Stimulated activated CD8-positive, alpha-beta memory T cell treated with anti-CD3 and anti-CD28 coated beads, Interleukin-4, amount 100 ng/mL, for 48 hours (primary cell): ENCODE measurements at regions not wholly inside any gene's neighbourhood (a gene's known extent, or its start where the extent isn't known, plus 50 kb on each side); places are given as distances from the start of the nearest gene placed in this dataset.

Experiments
- DNase-seq: peaks from one replicate; pipeline ENCODE4 v3.0.0-alpha.2; 2020

- DNase-seq, result no peak
These were observed 468.2 kb upstream of the KIF2A start for GRCh38 chr5:61837788-61838187.

- DNase-seq, result no peak
These were observed 465.6 kb upstream of the KIF2A start for GRCh38 chr5:61840361-61840760.

- DNase-seq, result no peak
These were observed 463.2 kb upstream of the KIF2A start for GRCh38 chr5:61842840-61843239.

GRCh38 chr5:61850696-61851095 is 455.3 kb upstream of the KIF2A start:
- DNase-seq, result no peak

- no peak for DNase-seq
These were observed 451.5 kb upstream of the KIF2A start for GRCh38 chr5:61854531-61854930.

- no peak for DNase-seq
These were observed 445.0 kb upstream of the KIF2A start for GRCh38 chr5:61860978-61861377.

- no peak for DNase-seq
These were observed 439.1 kb upstream of the KIF2A start for GRCh38 chr5:61866930-61867329.

GRCh38 chr5:61869333-61869732 is 436.7 kb upstream of the KIF2A start:
- DNase-seq, result no peak

- DNase-seq, result no peak
These were observed 427.5 kb upstream of the KIF2A start for GRCh38 chr5:61878471-61878870.

- no peak for DNase-seq
These were observed 424.1 kb upstream of the KIF2A start for GRCh38 chr5:61881821-61882487.

GRCh38 chr5:61882901-61883500 is 423.0 kb upstream of the KIF2A start:
- DNase-seq, result no peak

GRCh38 chr5:61884252-61884855 is 421.7 kb upstream of the KIF2A start:
- DNase-seq, result no peak

- DNase-seq, result no peak
These were observed 419.8 kb upstream of the KIF2A start for GRCh38 chr5:61886214-61886613.

GRCh38 chr5:61887271-61887670 is 418.7 kb upstream of the KIF2A start:
- DNase-seq, result no peak

GRCh38 chr5:61894046-61894445 is 412.0 kb upstream of the KIF2A start:
- DNase-seq, result no peak

GRCh38 chr5:61896811-61897210 is 409.2 kb upstream of the KIF2A start:
- DNase-seq, result no peak

- DNase-seq, result no peak
These were observed 408.8 kb upstream of the KIF2A start for GRCh38 chr5:61897251-61897650.

GRCh38 chr5:61901997-61902396 is 404.0 kb upstream of the KIF2A start:
- no peak for DNase-seq

GRCh38 chr5:61904730-61905129 is 401.3 kb upstream of the KIF2A start:
- DNase-seq, result no peak

- no peak for DNase-seq
These were observed 400.4 kb upstream of the KIF2A start for GRCh38 chr5:61905613-61906012.

GRCh38 chr5:61906820-61907219 is 399.2 kb upstream of the KIF2A start:
- no peak for DNase-seq

GRCh38 chr5:61907995-61908394 is 398.0 kb upstream of the KIF2A start:
- no peak for DNase-seq

GRCh38 chr5:61910771-61911170 is 395.2 kb upstream of the KIF2A start:
- DNase-seq, result no peak

GRCh38 chr5:61912559-61912958 is 393.4 kb upstream of the KIF2A start:
- DNase-seq, result no peak

- DNase-seq, result no peak
These were observed 390.4 kb upstream of the KIF2A start for GRCh38 chr5:61915646-61916045.
